ENCODE measurements at regions not wholly inside any gene's neighbourhood (a gene's known extent, or its start where the extent isn't known, plus 50 kb on each side); places are given as distances from the start of the nearest gene placed in this dataset.

GRCh38 chr4:149928507-149928906 is 112.9 kb upstream of the IQCM start:
- TF ChIP-seq CTCF (IDR thresholded peaks at IDR 0.05) (no peak), POLR2A (IDR thresholded peaks at IDR 0.05) (no peak)
